WTC11 (cell line): ENCODE measurements at regions not wholly inside any gene's neighbourhood (a gene's known extent, or its start where the extent isn't known, plus 50 kb on each side); places are given as distances from the start of the nearest gene placed in this dataset.

Experiments
- ATAC-seq: fragments of 200-7000 bp; cut with Tn5 transposase; 2 replicates; pipeline ENCODE4 v1.10.0; 2021; ENCODE audit warnings: mild to moderate bottlenecking, moderate library complexity
- CTCF ChIA-PET: fragments of 300-600 bp; sonication (Branson Sonifier 250); formaldehyde crosslinking; loops from one replicate; lab custom pipeline; 2021; ENCODE audit warnings: antibody characterized with exemption; lab: Charles Lee
- POLR2A ChIA-PET: fragments of 350-600 bp; sonication (Branson Sonifier 250); formaldehyde crosslinking; loops from one replicate; lab custom pipeline; 2021; ENCODE audit warnings: antibody characterized with exemption; lab: Charles Lee
- DNase-seq: peaks from one replicate; pipeline ENCODE4 v3.0.0; 2021; ENCODE audit warnings: low spot score
- H3K27ac Mint-ChIP-seq: 2 replicates; pipeline ENCODE4 v1.8.0; 2021; ENCODE audit warnings: mixed read lengths
- H3K27me3 Mint-ChIP-seq: 2 replicates; pipeline ENCODE4 v1.8.0; 2021; ENCODE audit warnings: low read depth, mild to moderate bottlenecking, moderate library complexity, mixed read lengths
- H3K36me3 Mint-ChIP-seq: 2 replicates; pipeline ENCODE4 v1.8.0; 2021; ENCODE audit warnings: mixed read lengths
- H3K4me1 Mint-ChIP-seq: 2 replicates; pipeline ENCODE4 v1.8.0; 2022; ENCODE audit warnings: mixed read lengths
- H3K4me3 Mint-ChIP-seq: 2 replicates; pipeline ENCODE4 v1.8.0; 2021; ENCODE audit warnings: mild to moderate bottlenecking, moderate library complexity, mixed read lengths
- H3K9me3 Mint-ChIP-seq: 2 replicates; pipeline ENCODE4 v1.8.0; 2021; ENCODE audit warnings: mixed read lengths
- CREM ChIP-seq: sonication (generic); formaldehyde crosslinking; IDR thresholded peaks from 2 replicates; pipeline ENCODE4 v1.8.1; 2022; ENCODE audit warnings: mild to moderate bottlenecking, missing genetic modification reagents, moderate library complexity
- E2F4 ChIP-seq: sonication (generic); formaldehyde crosslinking; IDR thresholded peaks from 2 replicates; pipeline ENCODE4 v1.8.1; 2022; ENCODE audit warnings: low read depth, mild to moderate bottlenecking, moderate library complexity, missing genetic modification reagents, borderline replicate concordance
- HMGA2 ChIP-seq: fragments of 250-450 bp; sonication (Bioruptor Pico); IDR thresholded peaks from 2 replicates; pipeline ENCODE4 v1.4.0; 2021; ENCODE audit warnings: mild to moderate bottlenecking, moderate library complexity
- MAX ChIP-seq: sonication (generic); formaldehyde crosslinking; IDR thresholded peaks from 2 replicates; pipeline ENCODE4 v1.8.0; 2022; ENCODE audit warnings: mild to moderate bottlenecking, missing genetic modification reagents
- NFATC4 ChIP-seq: fragments of 250-450 bp; sonication (Bioruptor Pico); IDR thresholded peaks from 2 replicates; pipeline ENCODE4 v1.9.0; 2021; ENCODE audit warnings: mild to moderate bottlenecking
- SMAD4 ChIP-seq: sonication (generic); formaldehyde crosslinking; IDR thresholded peaks from 2 replicates; pipeline ENCODE4 v1.8.0; 2022; ENCODE audit warnings: mild to moderate bottlenecking, missing genetic modification reagents
- SOX15 ChIP-seq: fragments of 250-450 bp; sonication (Bioruptor Pico); IDR thresholded peaks from 2 replicates; pipeline ENCODE4 v1.9.0; 2021; ENCODE audit warnings: mild to moderate bottlenecking
- ZNF219 ChIP-seq: sonication (generic); formaldehyde crosslinking; IDR thresholded peaks from 2 replicates; pipeline ENCODE4 v1.8.0; 2023; ENCODE audit warnings: missing genetic modification reagents, mild to moderate bottlenecking, borderline replicate concordance
- ZNF263 ChIP-seq: sonication (generic); formaldehyde crosslinking; IDR thresholded peaks from 2 replicates; pipeline ENCODE4 v1.8.1; 2022; ENCODE audit warnings: low read depth, mild to moderate bottlenecking, moderate library complexity, missing genetic modification reagents
- ZNF416 ChIP-seq: fragments of 250-450 bp; sonication (Bioruptor Pico); IDR thresholded peaks from 2 replicates; pipeline ENCODE4 v1.9.0; 2021; ENCODE audit warnings: mild to moderate bottlenecking, inconsistent platforms
- ZNF423 ChIP-seq: fragments of 250-450 bp; sonication (Bioruptor Pico); IDR thresholded peaks from 2 replicates; pipeline ENCODE4 v2.1.2; 2022; ENCODE audit warnings: mild to moderate bottlenecking, moderate library complexity
- ZNF532 ChIP-seq: fragments of 250-450 bp; sonication (Bioruptor Pico); IDR thresholded peaks from 2 replicates; pipeline ENCODE4 v1.9.0; 2021; ENCODE audit warnings: mild to moderate bottlenecking, borderline replicate concordance
- TF ChIP-seq, protein P1 (sequence below): sonication (generic); formaldehyde crosslinking; IDR thresholded peaks from 2 replicates; pipeline ENCODE4 v1.8.0; 2022; ENCODE audit warnings: mild to moderate bottlenecking, missing genetic modification reagents
- TF ChIP-seq, protein P2 (sequence below): sonication (generic); formaldehyde crosslinking; IDR thresholded peaks from 2 replicates; pipeline ENCODE4 v1.8.0; 2022; ENCODE audit warnings: missing genetic modification reagents
- TF ChIP-seq, protein P3 (sequence below): sonication (generic); formaldehyde crosslinking; IDR thresholded peaks from 2 replicates; pipeline ENCODE4 v1.8.1; 2023; ENCODE audit warnings: mild to moderate bottlenecking, missing genetic modification reagents, moderate library complexity

DNA sequence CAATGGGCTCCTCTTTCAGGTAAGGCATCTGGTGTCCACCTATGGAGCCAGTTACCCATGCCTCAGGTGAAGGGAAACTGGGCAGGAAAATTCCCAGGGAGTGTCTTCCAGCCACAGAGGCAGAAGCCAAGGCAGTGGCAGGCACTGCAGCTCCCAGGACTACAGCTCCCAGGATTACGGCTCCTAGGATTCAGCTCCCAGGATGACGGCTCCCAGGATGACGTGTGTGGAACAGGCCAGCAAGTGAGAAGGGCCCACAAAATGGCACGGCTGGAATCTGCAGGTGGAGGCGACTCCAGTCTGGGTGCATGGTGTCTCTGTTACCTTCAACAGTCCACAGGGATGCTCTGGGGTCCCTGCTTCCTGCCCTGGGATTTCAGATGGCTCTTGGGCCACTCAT, 92.1 kb downstream of the PTGR3 start (continued):
- TF ChIP-seq ZNF532 (CRISPR knock-in tag) (no peak), HMGA2 (CRISPR knock-in tag) (no peak)
- TF ChIP-seq, protein P1, sequence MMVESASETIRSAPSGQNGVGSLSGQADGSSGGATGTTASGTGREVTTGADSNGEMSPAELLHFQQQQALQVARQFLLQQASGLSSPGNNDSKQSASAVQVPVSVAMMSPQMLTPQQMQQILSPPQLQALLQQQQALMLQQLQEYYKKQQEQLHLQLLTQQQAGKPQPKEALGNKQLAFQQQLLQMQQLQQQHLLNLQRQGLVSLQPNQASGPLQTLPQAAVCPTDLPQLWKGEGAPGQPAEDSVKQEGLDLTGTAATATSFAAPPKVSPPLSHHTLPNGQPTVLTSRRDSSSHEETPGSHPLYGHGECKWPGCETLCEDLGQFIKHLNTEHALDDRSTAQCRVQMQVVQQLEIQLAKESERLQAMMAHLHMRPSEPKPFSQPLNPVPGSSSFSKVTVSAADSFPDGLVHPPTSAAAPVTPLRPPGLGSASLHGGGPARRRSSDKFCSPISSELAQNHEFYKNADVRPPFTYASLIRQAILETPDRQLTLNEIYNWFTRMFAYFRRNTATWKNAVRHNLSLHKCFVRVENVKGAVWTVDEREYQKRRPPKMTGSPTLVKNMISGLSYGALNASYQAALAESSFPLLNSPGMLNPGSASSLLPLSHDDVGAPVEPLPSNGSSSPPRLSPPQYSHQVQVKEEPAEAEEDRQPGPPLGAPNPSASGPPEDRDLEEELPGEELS (CRISPR knock-in tag): no peak

DNA sequence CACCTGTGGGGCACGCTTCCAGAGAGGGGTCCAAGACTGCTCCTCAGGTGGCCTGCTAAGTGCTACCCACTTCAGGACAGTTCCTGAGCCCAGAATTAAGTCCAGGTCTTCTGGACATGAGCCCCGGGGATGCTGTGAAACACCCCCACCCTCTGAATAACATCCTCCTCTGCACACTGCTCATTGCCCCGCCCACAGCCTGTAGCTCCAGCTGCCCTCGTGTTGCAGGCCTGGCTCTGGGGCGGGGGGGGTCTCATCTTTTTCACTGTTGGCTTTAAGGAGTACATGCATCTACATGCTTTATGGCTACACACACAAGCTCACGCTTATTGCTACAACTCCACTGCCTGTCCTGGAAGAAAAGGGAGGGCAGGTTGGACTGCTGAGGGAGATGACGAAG, 92.8 kb downstream of the PTGR3 start:
- DNase-seq: no peak
- no peak overlapping the region for H3K4me3 Mint-ChIP-seq
- CTCF ChIA-PET: no interaction called here

DNA sequence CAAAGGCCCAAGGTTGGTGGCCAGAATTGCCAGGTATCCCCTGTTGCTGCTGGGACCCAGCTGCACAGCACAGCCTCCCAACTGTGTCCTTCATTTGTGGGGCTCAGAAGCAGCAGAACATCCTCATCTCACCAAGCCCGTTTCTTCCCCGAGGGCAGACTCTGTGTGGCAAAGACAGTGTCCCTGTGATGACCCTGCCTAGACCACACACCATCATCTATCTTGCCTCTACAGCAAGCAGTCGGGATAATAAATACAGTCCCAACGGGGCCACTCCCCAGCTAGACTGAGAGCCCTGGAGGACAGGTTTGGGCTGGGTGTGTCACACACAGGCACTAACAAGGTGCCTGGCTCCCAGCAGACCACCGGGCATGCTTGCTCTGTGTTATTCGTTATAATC, 93.4 kb downstream of the PTGR3 start:
- ChIA-PET POLR2A (no interaction called here), CTCF (no interaction called here)
- H3K9me3 Mint-ChIP-seq: no peaks in the 10 kb centered on the region
- DNase-seq (no peak), ATAC-seq (no peak)
- H3K27ac Mint-ChIP-seq: no peak overlapping the region
- H3K4me1 Mint-ChIP-seq: no peaks in the 10 kb centered on the region
- no peaks in the 10 kb centered on the region for H3K36me3 Mint-ChIP-seq
- H3K4me3 Mint-ChIP-seq: no peak overlapping the region
- H3K27me3 Mint-ChIP-seq: no peaks in the 10 kb centered on the region
- TF ChIP-seq E2F4 (CRISPR knock-in tag): no peak
- no peak for TF ChIP-seq ZNF416 (CRISPR knock-in tag)
- no peak for TF ChIP-seq ZNF219 (CRISPR knock-in tag)
- TF ChIP-seq NFATC4 (CRISPR knock-in tag): no peak
- TF ChIP-seq, protein P2, sequence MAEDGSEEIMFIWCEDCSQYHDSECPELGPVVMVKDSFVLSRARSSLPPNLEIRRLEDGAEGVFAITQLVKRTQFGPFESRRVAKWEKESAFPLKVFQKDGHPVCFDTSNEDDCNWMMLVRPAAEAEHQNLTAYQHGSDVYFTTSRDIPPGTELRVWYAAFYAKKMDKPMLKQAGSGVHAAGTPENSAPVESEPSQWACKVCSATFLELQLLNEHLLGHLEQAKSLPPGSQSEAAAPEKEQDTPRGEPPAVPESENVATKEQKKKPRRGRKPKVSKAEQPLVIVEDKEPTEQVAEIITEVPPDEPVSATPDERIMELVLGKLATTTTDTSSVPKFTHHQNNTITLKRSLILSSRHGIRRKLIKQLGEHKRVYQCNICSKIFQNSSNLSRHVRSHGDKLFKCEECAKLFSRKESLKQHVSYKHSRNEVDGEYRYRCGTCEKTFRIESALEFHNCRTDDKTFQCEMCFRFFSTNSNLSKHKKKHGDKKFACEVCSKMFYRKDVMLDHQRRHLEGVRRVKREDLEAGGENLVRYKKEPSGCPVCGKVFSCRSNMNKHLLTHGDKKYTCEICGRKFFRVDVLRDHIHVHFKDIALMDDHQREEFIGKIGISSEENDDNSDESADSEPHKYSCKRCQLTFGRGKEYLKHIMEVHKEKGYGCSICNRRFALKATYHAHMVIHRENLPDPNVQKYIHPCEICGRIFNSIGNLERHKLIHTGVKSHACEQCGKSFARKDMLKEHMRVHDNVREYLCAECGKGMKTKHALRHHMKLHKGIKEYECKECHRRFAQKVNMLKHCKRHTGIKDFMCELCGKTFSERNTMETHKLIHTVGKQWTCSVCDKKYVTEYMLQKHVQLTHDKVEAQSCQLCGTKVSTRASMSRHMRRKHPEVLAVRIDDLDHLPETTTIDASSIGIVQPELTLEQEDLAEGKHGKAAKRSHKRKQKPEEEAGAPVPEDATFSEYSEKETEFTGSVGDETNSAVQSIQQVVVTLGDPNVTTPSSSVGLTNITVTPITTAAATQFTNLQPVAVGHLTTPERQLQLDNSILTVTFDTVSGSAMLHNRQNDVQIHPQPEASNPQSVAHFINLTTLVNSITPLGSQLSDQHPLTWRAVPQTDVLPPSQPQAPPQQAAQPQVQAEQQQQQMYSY (CRISPR knock-in tag): no peak

More for the DNA sequence above, 92.8 kb downstream of the PTGR3 start:
- Mint-ChIP-seq H3K4me1 (no peaks in the 10 kb centered on the region), H3K27me3 (no peaks in the 10 kb centered on the region), H3K9me3 (no peaks in the 10 kb centered on the region), H3K36me3 (no peaks in the 10 kb centered on the region), H3K27ac (no peak overlapping the region)
- POLR2A ChIA-PET: no interaction called here
- no peak for ATAC-seq
- TF ChIP-seq MAX (CRISPR knock-in tag) (no peak), SOX15 (CRISPR knock-in tag) (no peak), ZNF423 (CRISPR knock-in tag) (no peak), ZNF263 (CRISPR knock-in tag) (no peak), CREM (CRISPR knock-in tag) (no peak), SMAD4 (CRISPR knock-in tag) (no peak)
- TF ChIP-seq, protein P3, sequence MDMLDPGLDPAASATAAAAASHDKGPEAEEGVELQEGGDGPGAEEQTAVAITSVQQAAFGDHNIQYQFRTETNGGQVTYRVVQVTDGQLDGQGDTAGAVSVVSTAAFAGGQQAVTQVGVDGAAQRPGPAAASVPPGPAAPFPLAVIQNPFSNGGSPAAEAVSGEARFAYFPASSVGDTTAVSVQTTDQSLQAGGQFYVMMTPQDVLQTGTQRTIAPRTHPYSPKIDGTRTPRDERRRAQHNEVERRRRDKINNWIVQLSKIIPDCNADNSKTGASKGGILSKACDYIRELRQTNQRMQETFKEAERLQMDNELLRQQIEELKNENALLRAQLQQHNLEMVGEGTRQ (CRISPR knock-in tag): no peak
- TF ChIP-seq, protein P2 (CRISPR knock-in tag): no peak
